Femur (tissue), 1 donor: ENCODE measurements at regions not wholly inside any gene's neighbourhood (a gene's known extent, or its start where the extent isn't known, plus 50 kb on each side); places are given as distances from the start of the nearest gene placed in this dataset.
"Not testable (repeated sequence)": the region's sequence is repeated elsewhere in the genome, so short reads cannot be mapped to it uniquely, and the experiment has no call there.

Source experiments
- DNase-seq: peaks from one replicate; pipeline ENCODE4 v3.0.0-alpha.2; 2017

DNA sequence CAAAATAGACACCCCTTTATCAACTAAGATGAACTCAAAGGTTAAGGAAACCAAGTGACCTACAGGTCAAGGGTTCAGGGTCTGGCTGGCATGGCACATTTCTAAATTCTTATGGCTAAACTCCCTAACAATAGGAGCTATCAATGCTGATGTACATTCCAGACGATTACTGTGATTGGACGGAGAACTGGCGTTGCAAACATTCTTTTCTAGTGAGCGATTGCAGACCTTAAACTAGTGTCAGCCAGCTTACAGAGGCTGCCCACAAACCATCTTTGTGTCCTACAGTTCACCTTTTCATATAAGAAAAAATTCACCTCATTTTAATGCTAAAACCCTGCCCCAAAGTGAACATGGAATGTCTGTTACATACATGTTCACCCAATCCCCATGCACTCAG lies 382.9 kb downstream of the MAT2B start:
- DNase-seq = no peak

GRCh38 chr5:163889369-163889768 lies 383.9 kb downstream of the MAT2B start:
- no peak for DNase-seq

- DNase-seq = no peak
Measured at GRCh38 chr5:163890261-163890660, 384.8 kb downstream of the MAT2B start.

GRCh38 chr5:163893281-163893680 lies 387.9 kb downstream of the MAT2B start:
- no peak for DNase-seq

GRCh38 chr5:163894645-163895044 lies 389.2 kb downstream of the MAT2B start:
- no peak for DNase-seq

GRCh38 chr5:163898873-163899272 lies 393.5 kb downstream of the MAT2B start:
- DNase-seq = no peak

- DNase-seq = not testable (repeated sequence)
Measured at GRCh38 chr5:163907783-163908182, 402.4 kb downstream of the MAT2B start.

DNA sequence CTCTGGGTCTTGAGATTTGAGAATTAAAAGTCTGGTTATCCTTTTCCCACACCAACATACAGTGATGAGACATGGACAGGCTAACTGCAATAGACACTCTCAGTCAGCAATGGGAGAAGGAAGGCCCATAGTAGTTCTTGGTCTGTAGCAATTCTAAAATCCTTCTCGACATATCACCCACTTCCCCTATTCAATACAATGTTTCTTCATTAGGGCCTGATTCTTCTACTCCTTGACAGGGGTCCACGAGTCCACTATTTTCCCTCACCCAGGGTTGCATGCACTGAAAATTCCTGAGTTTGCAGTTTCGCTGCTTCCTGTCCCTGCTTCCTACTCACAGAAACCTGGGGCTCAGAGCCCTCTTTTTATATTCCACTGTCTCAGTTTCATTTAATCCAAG lies 402.8 kb downstream of the MAT2B start:
- DNase-seq = no peak

GRCh38 chr5:163910226-163910625 lies 404.8 kb downstream of the MAT2B start:
- no peak for DNase-seq

DNA sequence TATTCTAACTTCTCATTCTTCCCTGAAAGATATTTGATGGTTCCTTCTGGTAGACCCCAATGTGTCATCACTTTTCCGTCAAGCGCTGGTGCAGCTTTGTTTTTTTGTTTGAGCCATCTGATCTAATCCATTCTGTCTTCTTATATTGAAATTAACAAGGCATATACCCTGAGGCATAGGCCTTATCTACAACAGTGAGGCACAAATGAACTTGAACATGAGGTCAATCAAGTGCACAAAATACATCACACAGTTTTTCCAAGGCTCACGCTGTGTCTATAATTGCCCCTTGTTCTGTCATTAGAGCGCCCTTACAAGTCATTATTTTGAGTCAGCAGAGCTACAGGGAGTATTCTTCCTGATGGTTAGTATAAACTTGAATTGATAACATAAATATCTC lies 406.6 kb downstream of the MAT2B start:
- DNase-seq = no peak

GRCh38 chr5:163913548-163913947 lies 408.1 kb downstream of the MAT2B start:
- DNase-seq = no peak

GRCh38 chr5:163914910-163915309 lies 409.5 kb downstream of the MAT2B start:
- DNase-seq = peak; percentile 38

- DNase-seq = no peak
Measured at GRCh38 chr5:163915481-163915961, 410.1 kb downstream of the MAT2B start.

DNA sequence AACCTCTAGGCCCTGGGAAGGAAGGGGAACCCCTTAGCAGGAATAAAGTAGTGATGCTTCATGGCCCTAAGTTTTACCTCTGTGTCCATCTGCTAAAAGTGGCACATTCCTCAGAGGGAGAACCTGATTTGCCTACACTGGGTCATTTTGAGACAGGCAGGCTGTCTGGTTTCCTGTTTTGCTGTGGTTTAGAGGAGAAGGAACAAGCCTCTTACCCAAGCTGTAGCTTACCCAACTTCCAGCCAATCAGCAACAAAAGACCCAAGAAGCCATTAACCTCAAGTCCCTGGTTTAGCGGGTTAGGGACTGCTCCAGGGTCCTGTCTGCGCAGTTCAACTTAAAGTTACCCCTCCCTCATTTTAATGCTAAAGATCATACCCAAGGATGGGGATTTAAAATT lies 411.0 kb downstream of the MAT2B start:
- DNase-seq = peak; percentile 46

- no peak for DNase-seq
Measured at GRCh38 chr5:163916861-163917260, 411.4 kb downstream of the MAT2B start.

DNA sequence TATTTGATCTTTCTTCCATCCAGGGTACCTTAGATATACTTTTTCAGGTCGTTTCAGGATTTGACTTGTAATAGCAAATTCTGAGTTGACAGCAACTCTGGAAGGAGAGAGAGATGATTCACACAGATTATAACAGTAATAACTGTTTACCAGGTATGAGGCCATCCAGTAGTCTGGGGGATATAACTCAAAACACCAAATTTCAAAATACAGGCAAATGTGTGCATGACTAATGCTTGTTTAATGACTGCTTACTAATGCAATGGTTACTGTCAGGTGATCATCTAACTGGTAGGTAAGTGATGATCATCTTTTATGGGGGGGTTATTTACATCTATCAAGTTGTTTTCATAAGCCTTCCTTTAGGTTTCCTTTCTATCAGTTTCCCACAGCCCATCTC lies 412.3 kb downstream of the MAT2B start:
- DNase-seq = no peak

GRCh38 chr5:163934990-163935389 lies 429.6 kb downstream of the MAT2B start:
- DNase-seq = not testable (repeated sequence)

GRCh38 chr5:163938595-163938994 lies 433.2 kb downstream of the MAT2B start:
- no peak for DNase-seq

- no peak for DNase-seq
Measured at GRCh38 chr5:163941079-163941478, 435.7 kb downstream of the MAT2B start.

- DNase-seq = no peak
Measured at GRCh38 chr5:163943546-163943945, 438.1 kb downstream of the MAT2B start.

DNA sequence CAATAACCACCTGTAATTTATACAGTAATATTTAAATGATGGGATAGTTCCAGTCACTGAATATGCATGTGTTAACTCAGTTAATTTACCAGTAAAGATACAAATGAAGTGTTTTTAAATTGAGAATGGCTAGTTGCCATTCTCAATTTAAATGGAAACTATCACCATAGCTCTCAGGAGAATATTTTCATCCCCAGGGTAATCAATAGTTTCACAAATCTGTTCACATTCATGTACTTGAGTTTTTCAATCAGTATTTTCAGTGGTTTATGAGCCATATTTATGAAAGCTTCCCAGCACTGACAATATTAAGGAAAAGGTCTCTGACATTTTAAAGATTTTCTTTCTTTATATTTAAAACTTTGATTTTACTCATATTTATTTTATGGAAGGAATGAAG lies 439.3 kb downstream of the MAT2B start:
- DNase-seq = no peak

GRCh38 chr5:163947848-163948666 lies 442.6 kb downstream of the MAT2B start:
- no peak for DNase-seq

GRCh38 chr5:163950248-163950647 lies 444.8 kb downstream of the MAT2B start:
- DNase-seq = no peak

GRCh38 chr5:163951069-163951468 lies 445.6 kb downstream of the MAT2B start:
- no peak for DNase-seq

GRCh38 chr5:163953901-163954300 lies 448.5 kb downstream of the MAT2B start:
- no peak for DNase-seq
